PC-9 (cell line): ENCODE measurements at regions not wholly inside any gene's neighbourhood (a gene's known extent, or its start where the extent isn't known, plus 50 kb on each side); places are given as distances from the start of the nearest gene placed in this dataset.

ENCODE experiments used
- EZH2 ChIP-seq: fragments of 200-600 bp; sonication (generic); IDR thresholded peaks from 2 replicates; pipeline ENCODE4 v1.8.0; 2017; ENCODE audit warnings: antibody characterized with exemption, low read depth
- TF ChIP-seq, protein P1 (sequence below): fragments of 200-600 bp; sonication (generic); conservative IDR thresholded peaks from 2 replicates; pipeline ENCODE4 v1.6.1; 2017; ENCODE audit warnings: mixed run types, antibody characterized with exemption, mild to moderate bottlenecking, moderate library complexity

DNA sequence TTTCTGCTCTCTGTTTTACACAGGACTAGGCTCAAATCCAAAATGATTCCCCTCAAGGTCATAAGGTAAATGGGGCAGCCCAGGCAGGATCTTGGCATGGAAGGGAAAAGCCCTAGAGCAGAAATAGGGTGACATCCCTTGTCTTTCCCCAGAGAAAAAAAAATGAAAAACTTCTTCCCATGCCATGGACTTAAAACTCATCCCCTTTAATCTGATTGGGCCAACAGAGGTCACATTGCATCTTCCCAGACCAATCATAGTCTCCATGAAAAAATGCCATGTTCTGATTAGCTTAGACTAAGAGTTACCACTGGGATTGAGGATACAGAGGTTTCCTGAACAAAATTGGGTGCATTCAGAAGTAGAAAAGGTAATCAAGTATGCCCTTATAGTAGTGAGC lies 241.3 kb upstream of the LRTM1 start:
- TF ChIP-seq, protein P1, sequence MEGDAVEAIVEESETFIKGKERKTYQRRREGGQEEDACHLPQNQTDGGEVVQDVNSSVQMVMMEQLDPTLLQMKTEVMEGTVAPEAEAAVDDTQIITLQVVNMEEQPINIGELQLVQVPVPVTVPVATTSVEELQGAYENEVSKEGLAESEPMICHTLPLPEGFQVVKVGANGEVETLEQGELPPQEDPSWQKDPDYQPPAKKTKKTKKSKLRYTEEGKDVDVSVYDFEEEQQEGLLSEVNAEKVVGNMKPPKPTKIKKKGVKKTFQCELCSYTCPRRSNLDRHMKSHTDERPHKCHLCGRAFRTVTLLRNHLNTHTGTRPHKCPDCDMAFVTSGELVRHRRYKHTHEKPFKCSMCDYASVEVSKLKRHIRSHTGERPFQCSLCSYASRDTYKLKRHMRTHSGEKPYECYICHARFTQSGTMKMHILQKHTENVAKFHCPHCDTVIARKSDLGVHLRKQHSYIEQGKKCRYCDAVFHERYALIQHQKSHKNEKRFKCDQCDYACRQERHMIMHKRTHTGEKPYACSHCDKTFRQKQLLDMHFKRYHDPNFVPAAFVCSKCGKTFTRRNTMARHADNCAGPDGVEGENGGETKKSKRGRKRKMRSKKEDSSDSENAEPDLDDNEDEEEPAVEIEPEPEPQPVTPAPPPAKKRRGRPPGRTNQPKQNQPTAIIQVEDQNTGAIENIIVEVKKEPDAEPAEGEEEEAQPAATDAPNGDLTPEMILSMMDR = no peak
- no peak for TF ChIP-seq EZH2
